Transverse colon (tissue), 4 donors: ENCODE measurements at regions not wholly inside any gene's neighbourhood (a gene's known extent, or its start where the extent isn't known, plus 50 kb on each side); places are given as distances from the start of the nearest gene placed in this dataset.

Experiments
- DNase-seq: peaks from one replicate; pipeline ENCODE4 v3.0.0-alpha.2; 2019
- H3K27ac ChIP-seq, 4 donors: fragments of 200-600 bp; sonication (generic); 2 replicates each; pipeline ENCODE4 v1.5.1; 2016 to 2018; ENCODE audit warnings: inconsistent platforms in 4 of 4
- H3K27me3 ChIP-seq: fragments of 200-600 bp; sonication (generic); 2 replicates; pipeline ENCODE4 v1.5.1; 2017; ENCODE audit warnings: inconsistent platforms
- H3K36me3 ChIP-seq, 4 donors: fragments of 200-600 bp; sonication (generic); 2 replicates each; pipeline ENCODE4 v1.5.1; 2017 to 2019; ENCODE audit warnings: inconsistent platforms in 4 of 4
- H3K4me1 ChIP-seq, 4 donors: fragments of 200-600 bp; sonication (generic); 2 replicates each; pipeline ENCODE4 v1.5.1; 2017 to 2020; ENCODE audit warnings: inconsistent platforms in 4 of 4
- H3K4me3 ChIP-seq, 4 donors: fragments of 200-600 bp; sonication (generic); 1 replicate in 1 of 4; 2 replicates in 3 of 4; pipeline versions ENCODE4 v1.5.1 to v1.6.1; 2017 to 2019; ENCODE audit warnings: inconsistent platforms in 4 of 4
- H3K9me3 ChIP-seq, 2 donors: fragments of 200-600 bp; sonication (generic); 2 replicates each; pipeline ENCODE4 v1.5.1; 2017 to 2019; ENCODE audit warnings: inconsistent platforms in 2 of 2
- EP300 ChIP-seq: sonication (generic); formaldehyde crosslinking; IDR thresholded peaks from one replicate; pipeline ENCODE4 v1.6.1; 2017; ENCODE audit warnings: antibody characterized with exemption, low read depth
- POLR2A ChIP-seq: fragments of 450-650 bp; IDR thresholded peaks from one replicate; pipeline ENCODE4 v1.6.1; 2016; ENCODE audit warnings: antibody characterized with exemption, mild to moderate bottlenecking, moderate library complexity
- POLR2AphosphoS5 ChIP-seq, 3 donors: sonication (generic); formaldehyde crosslinking; IDR thresholded peaks; one replicate each; pipeline ENCODE4 v1.6.1; 2016; ENCODE audit warnings: antibody characterized with exemption in 3 of 3
- WGBS, 2 donors: methylation state at CpG; one replicate each; pipeline ENCODE4 v1.1.5; 2018; ENCODE audit warnings: low coverage in 1 of 2; 5-methylcytosine and 5-hydroxymethylcytosine counted together
- in situ Hi-C, 4 donors: fragments of 200-750 bp; cut with MboI; loops; one replicate each; pipeline versions ENCODE4 v1.15.0 to v1.15.1; 2017; ENCODE audit warnings: low sequenced_read_pairs in 3 of 4, low pct_ligation_motif_present in 1 of 4, low pct_unique_long_range_greater_than_20kb in 1 of 4
- intact Hi-C: fragments of 100-400 bp; cut with DNase I; formaldehyde crosslinking; loops from one replicate; pipeline ENCODE4 v1.15.1; 2023; ENCODE audit warnings: low total_unique reads
- TF ChIP-seq, protein P1 (sequence below), 5 experiments: fragments of 200-600 bp in 3 of 5; fragments of 450-650 bp in 2 of 5; sonication (generic) in 3 of 5; IDR thresholded peaks; 1 replicate in 2 of 5; 2 replicates in 3 of 5; pipeline ENCODE4 v1.5.1; 2016 to 2017; ENCODE audit warnings: antibody characterized with exemption in 5 of 5, inconsistent platforms in 3 of 5, mild to moderate bottlenecking in 2 of 5, moderate library complexity in 1 of 5

DNA sequence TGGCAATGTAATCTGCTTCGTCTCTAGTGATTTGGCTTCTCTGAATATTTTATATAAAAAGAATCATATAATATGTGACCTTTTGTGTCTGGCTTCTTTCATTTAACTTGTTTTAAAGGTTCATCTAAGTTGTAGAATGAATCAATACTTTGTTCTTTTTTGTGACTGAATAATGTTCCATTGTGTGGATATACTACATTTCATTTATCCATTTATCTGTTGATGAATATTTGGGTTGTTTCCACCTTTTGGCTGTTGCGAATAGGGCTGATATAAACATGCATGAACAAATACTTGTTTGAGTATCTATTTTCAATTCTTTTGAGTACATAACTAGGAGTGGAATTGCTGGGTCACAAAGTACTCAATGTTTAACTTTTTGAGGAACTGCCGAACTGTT, 63.8 kb upstream of the TNP1 start:
- no peak overlapping the region for H3K4me3 ChIP-seq
- H3K36me3 ChIP-seq: no peaks in the 10 kb centered on the region
- 83 to 88% methylated on average over 2 to 3 of the region's 3 CpGs for WGBS, 2 donors
- in situ Hi-C loops (no loop called here), intact Hi-C loops (no loop called here)
- no peaks in the 10 kb centered on the region for H3K9me3 ChIP-seq
- no peak for DNase-seq
- no peaks in the 10 kb centered on the region for H3K4me1 ChIP-seq
- H3K27me3 ChIP-seq: no peaks in the 10 kb centered on the region
- H3K27ac ChIP-seq: no peak overlapping the region
- TF ChIP-seq, protein P1, sequence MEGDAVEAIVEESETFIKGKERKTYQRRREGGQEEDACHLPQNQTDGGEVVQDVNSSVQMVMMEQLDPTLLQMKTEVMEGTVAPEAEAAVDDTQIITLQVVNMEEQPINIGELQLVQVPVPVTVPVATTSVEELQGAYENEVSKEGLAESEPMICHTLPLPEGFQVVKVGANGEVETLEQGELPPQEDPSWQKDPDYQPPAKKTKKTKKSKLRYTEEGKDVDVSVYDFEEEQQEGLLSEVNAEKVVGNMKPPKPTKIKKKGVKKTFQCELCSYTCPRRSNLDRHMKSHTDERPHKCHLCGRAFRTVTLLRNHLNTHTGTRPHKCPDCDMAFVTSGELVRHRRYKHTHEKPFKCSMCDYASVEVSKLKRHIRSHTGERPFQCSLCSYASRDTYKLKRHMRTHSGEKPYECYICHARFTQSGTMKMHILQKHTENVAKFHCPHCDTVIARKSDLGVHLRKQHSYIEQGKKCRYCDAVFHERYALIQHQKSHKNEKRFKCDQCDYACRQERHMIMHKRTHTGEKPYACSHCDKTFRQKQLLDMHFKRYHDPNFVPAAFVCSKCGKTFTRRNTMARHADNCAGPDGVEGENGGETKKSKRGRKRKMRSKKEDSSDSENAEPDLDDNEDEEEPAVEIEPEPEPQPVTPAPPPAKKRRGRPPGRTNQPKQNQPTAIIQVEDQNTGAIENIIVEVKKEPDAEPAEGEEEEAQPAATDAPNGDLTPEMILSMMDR (IDR thresholded peaks at IDR 0.05): no peak
- TF ChIP-seq EP300: no peak
- no peak for TF ChIP-seq POLR2A
- no peak for TF ChIP-seq POLR2AphosphoS5 (IDR thresholded peaks at IDR 0.05)

- Histone ChIP-seq H3K27me3 (no peaks in the 10 kb centered on the region), H3K9me3 (no peaks in the 10 kb centered on the region), H3K4me3 (no peak overlapping the region), H3K36me3 (no peaks in the 10 kb centered on the region), H3K27ac (no peak overlapping the region), H3K4me1 (no peaks in the 10 kb centered on the region)
- TF ChIP-seq POLR2A (no peak), EP300 (no peak), POLR2AphosphoS5 (IDR thresholded peaks at IDR 0.05) (no peak)
- TF ChIP-seq, protein P1 (IDR thresholded peaks at IDR 0.05): no peak
- 48 to 56% methylated on average over 6 of the region's 6 CpGs for WGBS, 2 donors
- no peak for DNase-seq
- in situ Hi-C loops (no loop called here), intact Hi-C loops (no loop called here)
Measured at GRCh38 chr2:216922175-216922780, 62.4 kb upstream of the TNP1 start.

GRCh38 chr2:216920937-216921456, 61.1 kb upstream of the TNP1 start:
- TF ChIP-seq POLR2AphosphoS5 (IDR thresholded peaks at IDR 0.05) (no peak), POLR2A (no peak), EP300 (no peak)
- TF ChIP-seq, protein P1 (IDR thresholded peaks at IDR 0.05): no peak
- intact Hi-C loops: no loop called here
- no peaks in the 10 kb centered on the region for H3K9me3 ChIP-seq
- 70 to 89% methylated on average over 2 to 10 of the region's 10 CpGs for WGBS, 2 donors
- H3K27ac ChIP-seq: no peak overlapping the region
- no peaks in the 10 kb centered on the region for H3K27me3 ChIP-seq
- DNase-seq: no peak
- no peaks in the 10 kb centered on the region for H3K36me3 ChIP-seq
- no peaks in the 10 kb centered on the region for H3K4me1 ChIP-seq
- in situ Hi-C loops: no loop called here
- H3K4me3 ChIP-seq: no peak overlapping the region

GRCh38 chr2:216920143-216920876, 60.4 kb upstream of the TNP1 start:
- H3K9me3 ChIP-seq: no peaks in the 10 kb centered on the region
- in situ Hi-C loops: no loop called here
- TF ChIP-seq, protein P1 (IDR thresholded peaks at IDR 0.05): no peak
- TF ChIP-seq POLR2AphosphoS5 (IDR thresholded peaks at IDR 0.05) (no peak), EP300 (no peak), POLR2A (no peak)
- DNase-seq: no peak
- H3K27ac ChIP-seq: no peak overlapping the region
- H3K4me1 ChIP-seq: no peaks in the 10 kb centered on the region
- no peaks in the 10 kb centered on the region for H3K27me3 ChIP-seq
- H3K36me3 ChIP-seq: no peaks in the 10 kb centered on the region
- no peak overlapping the region for H3K4me3 ChIP-seq
- 85% methylated on average over 8 of the region's 8 CpGs; no CpG with 5 or more reads in 1 of the 2 donors for WGBS, 2 donors
- intact Hi-C loops: no loop called here
